GM18858 (cell line): ENCODE measurements at regions not wholly inside any gene's neighbourhood (a gene's known extent, or its start where the extent isn't known, plus 50 kb on each side); places are given as distances from the start of the nearest gene placed in this dataset.
A peak's percentile ranks its signal among the peaks of the same experiment; 100 is the strongest.
"Not testable (repeated sequence)": the region's sequence is repeated elsewhere in the genome, so short reads cannot be mapped to it uniquely, and the experiment has no call there.

ENCODE experiments used
- ATAC-seq: cut with Tn5 transposase; IDR thresholded peaks from one replicate; pipeline ENCODE4 v1.9.1; 2021; ENCODE audit not compliant: unreplicated experiment

DNA sequence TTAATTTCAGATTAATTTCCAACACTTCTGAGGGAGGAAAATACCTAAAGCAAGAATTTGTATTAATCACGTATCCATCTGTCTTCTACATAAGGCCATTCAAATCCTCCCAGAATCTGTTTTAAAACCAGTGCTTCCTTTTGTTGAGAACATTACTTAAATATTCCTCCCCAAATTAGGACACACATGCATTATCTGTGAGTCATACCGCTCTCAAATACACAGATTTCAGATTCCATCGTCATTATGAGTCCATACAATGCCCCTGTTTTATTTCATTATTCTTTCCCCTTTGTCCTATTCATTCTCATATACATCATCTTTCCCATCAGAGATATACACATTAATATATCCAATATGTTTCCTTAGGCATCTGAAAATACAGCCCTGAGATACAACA lies 57.3 kb upstream of the PRSS12 start:
- no peak for ATAC-seq

GRCh38 chr4:118417325-118417724 lies 64.5 kb upstream of the PRSS12 start:
- peak; percentile 81 for ATAC-seq

DNA sequence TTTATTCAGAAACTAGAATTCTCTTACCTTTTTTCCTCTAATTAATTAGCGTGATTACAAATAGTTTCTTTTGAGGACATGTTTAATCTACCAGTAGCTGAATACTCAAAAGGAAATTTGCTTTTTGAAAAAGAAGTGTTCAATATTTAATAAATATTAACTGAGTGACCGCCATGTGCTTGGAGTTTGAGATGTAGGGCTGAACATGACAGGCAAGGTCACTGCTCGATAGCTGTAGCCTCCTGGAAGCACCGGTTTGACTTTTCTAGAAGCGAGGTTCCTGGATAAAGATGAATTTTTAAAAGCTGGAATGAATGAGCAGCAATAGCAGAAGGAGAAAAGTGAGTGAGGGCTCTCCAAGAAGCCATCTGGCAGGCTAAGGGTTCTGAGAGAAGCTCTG lies 65.0 kb upstream of the PRSS12 start:
- ATAC-seq, result not testable (repeated sequence)

DNA sequence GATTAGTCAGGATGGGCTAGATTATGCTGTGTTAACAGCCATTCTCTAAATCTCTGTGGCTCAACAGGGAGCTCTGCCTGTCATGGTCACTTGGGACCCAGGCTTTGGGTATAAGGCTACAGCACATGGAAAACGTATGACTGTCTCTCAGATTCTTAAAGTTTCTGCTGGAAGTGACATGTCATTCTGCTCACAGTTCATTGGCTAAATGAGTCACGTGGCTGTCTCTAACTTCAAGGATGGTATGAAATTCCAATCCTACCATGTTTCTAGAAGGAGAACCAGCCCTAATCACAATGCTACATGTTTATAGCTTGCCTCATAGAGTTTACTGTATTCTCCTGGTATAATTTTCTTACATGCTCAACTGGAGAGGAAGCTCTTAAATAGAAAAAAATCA lies 65.6 kb upstream of the PRSS12 start:
- ATAC-seq, result not testable (repeated sequence)

- ATAC-seq, result not testable (repeated sequence)
These were observed 66.8 kb upstream of the PRSS12 start for GRCh38 chr4:118419626-118420025.

GRCh38 chr4:118424062-118424461 lies 71.3 kb upstream of the PRSS12 start:
- not testable (repeated sequence) for ATAC-seq

- ATAC-seq, result not testable (repeated sequence)
These were observed 76.1 kb upstream of the PRSS12 start for GRCh38 chr4:118428881-118429280.

DNA sequence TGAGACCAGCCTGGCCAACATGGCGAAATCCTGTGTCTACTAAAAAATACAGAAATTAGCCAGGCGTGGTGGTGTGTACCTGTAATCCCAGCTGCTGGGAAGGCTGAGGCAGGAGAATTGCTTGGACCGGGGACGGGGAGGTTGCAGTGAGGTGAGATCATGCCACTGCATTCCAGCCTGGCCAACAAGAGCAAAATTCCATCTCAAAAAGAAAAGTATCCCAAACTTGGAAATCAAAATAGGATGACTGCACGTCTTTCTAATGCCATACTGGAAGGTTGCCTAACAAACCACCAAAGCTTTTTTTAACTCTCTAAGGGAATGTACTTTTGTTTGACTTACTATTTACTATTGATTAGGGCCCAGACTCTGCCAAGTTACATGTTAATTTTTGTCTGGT lies 79.6 kb upstream of the PRSS12 start:
- ATAC-seq, result not testable (repeated sequence)

GRCh38 chr4:118433612-118434375 lies 81.0 kb upstream of the PRSS12 start:
- ATAC-seq, result not testable (repeated sequence)

GRCh38 chr4:118435415-118435814 lies 82.6 kb upstream of the PRSS12 start:
- ATAC-seq, result not testable (repeated sequence)

DNA sequence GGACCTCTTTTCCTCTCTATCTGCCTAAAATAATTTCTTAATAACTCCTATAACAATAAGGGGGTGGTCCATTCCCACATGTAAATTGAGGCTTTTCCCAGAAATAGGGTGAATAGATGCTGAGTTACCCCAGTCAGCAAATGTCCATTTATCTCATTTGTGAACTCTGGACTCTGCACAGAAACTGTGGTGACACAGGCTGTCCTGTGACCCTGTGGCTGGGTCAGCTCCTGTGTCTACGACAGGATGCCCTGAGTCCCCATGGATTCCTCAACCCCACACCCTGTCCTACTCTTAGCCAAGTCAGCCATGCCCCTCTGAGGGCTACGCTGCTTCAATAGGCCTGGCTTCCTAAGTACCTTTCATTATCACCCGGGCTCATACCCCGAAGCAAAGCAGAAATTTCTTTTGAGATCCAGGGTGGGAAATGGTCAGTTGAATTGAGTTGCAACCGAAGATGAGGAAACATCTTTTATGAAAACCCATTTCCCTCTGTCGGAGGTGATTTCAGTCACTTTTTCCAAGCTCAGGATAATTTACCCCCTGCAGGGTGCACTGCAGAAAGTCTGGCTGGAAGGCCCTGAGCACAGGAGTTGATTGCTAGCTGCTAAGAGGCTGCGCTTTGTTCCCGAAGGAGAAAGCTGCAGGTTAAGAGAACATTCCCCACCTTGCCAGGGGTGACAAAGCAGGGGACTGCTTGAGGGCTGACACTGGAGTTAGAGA lies 89.5 kb upstream of the PRSS12 start:
- ATAC-seq, result not testable (repeated sequence)

GRCh38 chr4:118447397-118447796 lies 94.6 kb upstream of the PRSS12 start:
- ATAC-seq, result not testable (repeated sequence)

DNA sequence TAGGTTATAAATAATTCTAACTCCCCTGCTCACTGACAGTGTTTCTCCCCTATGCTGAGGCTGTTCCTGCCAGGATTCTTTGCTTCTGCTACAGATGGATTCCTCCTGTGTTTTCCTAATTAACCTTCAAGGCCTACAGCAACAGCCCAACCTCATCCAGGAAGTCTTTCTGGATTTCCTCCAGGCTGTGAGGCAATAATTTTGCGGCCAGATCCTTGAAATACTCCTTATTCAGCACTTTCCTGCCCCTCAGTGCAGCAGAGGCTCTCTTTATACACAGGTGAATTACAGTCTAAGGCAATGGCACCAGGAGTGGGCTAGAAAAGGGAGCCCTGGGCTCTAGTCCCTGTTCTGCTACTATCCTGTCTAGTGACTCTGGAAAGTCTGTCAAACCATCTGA lies 102.1 kb upstream of the PRSS12 start:
- not testable (repeated sequence) for ATAC-seq

DNA sequence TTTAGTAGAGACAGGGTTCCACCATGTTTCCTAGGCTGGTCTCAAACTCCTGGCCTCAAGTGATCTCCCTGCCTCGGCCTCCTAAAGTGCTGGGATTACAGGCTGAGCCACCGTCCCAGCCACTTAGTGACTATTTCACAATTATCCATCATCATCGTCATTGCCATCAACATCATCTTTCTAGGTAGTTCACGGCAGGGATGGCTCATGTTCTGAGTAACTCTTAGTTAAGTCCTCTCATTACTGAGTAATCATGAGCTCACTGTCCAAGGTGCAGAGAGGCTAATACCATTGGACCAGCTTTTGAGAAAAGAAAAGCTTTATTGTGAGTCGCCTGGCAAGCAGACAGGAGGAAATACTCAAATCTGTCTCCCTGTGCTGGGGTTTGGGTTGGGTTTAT lies 108.6 kb upstream of the PRSS12 start:
- not testable (repeated sequence) for ATAC-seq

DNA sequence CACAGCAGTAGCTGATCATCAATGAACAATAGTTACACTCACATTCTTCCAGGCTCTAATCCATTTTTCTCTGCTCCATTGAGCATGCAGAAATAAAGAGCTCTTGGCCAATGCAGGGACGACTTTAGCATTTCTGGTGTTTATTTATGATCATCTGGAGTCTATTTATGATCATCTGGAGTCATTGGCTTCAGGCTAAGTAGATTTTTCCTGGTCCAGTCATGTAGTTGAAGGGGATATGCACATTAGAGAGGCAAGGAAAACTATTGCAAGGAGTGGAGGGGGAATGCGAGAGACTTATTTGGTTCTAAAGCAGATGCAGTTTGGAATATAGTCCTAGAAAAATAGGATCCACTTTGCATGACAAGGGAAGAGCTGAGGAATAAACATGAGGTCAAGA lies 113.0 kb upstream of the PRSS12 start:
- not testable (repeated sequence) for ATAC-seq

DNA sequence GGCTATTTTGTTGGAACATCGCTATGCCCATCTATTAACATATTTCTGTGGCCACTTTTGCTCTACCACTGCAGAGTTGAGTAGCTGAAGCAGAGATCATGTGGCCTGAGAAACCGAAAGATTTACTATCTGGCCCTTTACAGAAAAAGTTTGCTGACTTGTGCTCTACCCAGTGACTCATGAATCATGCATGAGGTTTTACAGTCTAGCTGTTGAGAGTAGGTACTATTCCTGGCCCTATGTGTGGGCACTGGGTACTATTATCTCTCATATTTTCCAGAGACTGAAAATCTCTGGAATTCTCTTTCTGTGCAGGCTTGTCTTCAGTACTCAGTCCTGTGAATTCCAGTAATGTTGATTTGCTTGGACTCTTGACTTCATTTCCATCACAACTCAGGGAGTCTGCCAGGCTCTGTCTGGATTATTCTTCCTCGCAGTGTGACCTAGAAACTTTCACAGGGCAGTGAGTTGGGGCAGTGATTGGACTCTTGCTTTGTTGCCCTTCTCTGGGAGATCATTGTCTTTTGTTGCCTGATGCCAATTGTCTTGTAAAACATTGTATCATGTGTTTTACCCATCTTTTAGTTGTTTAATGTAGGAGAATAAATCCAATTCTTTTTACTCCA lies 121.3 kb upstream of the PRSS12 start:
- not testable (repeated sequence) for ATAC-seq

- ATAC-seq, result not testable (repeated sequence)
These were observed 122.0 kb upstream of the PRSS12 start for GRCh38 chr4:118474771-118475170.

DNA sequence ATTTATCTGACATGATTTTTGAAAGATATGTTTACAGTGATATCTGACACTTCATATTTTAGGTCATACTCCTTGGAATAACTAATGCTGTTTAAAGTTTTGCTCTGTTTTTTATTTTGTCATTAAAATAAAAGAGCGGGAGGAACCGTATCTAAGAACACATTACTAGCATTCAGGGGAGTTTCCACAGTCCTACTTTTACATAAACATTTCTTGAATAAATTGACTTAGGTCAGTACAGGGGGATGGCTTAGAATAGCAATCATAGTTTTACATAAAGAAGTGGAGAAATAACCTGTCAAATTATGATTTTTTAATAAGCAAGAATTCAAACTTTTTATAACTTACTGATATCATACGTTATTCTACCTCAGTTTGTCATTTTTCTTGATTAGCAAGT lies 123.1 kb upstream of the PRSS12 start:
- ATAC-seq, result not testable (repeated sequence)

- ATAC-seq, result not testable (repeated sequence)
These were observed 125.0 kb upstream of the PRSS12 start for GRCh38 chr4:118477826-118478225.

- ATAC-seq, result not testable (repeated sequence)
These were observed 133.1 kb upstream of the PRSS12 start for GRCh38 chr4:118485801-118486314.

DNA sequence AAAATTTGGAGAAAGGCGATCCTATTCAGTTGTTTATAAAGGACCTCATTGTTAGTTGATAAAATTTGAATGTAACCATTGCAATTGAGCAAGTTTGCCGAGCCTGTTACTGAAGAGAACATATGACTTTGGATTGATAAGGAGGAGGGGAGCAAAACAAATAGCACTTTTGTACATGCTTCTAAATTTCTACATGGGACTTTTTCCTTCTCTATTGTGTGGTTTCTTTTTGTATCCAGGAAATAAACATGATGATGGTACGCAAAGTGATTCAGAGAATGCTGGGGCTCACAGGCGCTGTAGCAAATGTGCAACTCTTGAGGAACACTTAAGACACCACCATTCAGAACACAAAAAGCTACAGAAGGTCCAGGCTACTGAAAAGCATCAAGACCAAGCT lies 140.2 kb upstream of the PRSS12 start:
- ATAC-seq, result not testable (repeated sequence)
